HepG2 (cell line): ENCODE measurements at regions not wholly inside any gene's neighbourhood (a gene's known extent, or its start where the extent isn't known, plus 50 kb on each side); places are given as distances from the start of the nearest gene placed in this dataset.

Experiments
- REL ChIP-seq: sonication (generic); formaldehyde crosslinking; conservative IDR thresholded peaks from 2 replicates; pipeline ENCODE4 v1.8.0; 2022; ENCODE audit warnings: mild to moderate bottlenecking, missing genetic modification reagents, moderate library complexity
- ZFP90 ChIP-seq: sonication (generic); formaldehyde crosslinking; IDR thresholded peaks from 2 replicates; pipeline ENCODE4 v1.8.0; 2022; ENCODE audit warnings: missing genetic modification reagents, mild to moderate bottlenecking, inconsistent platforms, borderline replicate concordance
- ZNF232 ChIP-seq: sonication (generic); formaldehyde crosslinking; IDR thresholded peaks from 2 replicates; pipeline ENCODE4 v1.4.0; 2020; ENCODE audit warnings: missing genetic modification reagents, borderline replicate concordance
- ZNF234 ChIP-seq: sonication (generic); formaldehyde crosslinking; conservative IDR thresholded peaks from 2 replicates; pipeline ENCODE4 v1.5.1; 2020; ENCODE audit warnings: mild to moderate bottlenecking, missing genetic modification reagents
- TF ChIP-seq, protein P1 (sequence below): sonication (generic); formaldehyde crosslinking; IDR thresholded peaks from 2 replicates; pipeline ENCODE4 v1.5.1; 2020; ENCODE audit warnings: mild to moderate bottlenecking, missing genetic modification reagents, borderline replicate concordance
- TF ChIP-seq, protein P2 (sequence below), 2 experiments: sonication (generic) in 1 of 2; formaldehyde crosslinking in 1 of 2; IDR thresholded peaks; 2 replicates each; pipeline versions ENCODE4 v1.6.1 to v1.9.0; 2014 to 2022; ENCODE audit warnings: antibody characterized with exemption in 1 of 2, borderline replicate concordance in 1 of 2, inconsistent platforms in 1 of 2, low read depth in 1 of 2, missing genetic modification reagents in 1 of 2

DNA sequence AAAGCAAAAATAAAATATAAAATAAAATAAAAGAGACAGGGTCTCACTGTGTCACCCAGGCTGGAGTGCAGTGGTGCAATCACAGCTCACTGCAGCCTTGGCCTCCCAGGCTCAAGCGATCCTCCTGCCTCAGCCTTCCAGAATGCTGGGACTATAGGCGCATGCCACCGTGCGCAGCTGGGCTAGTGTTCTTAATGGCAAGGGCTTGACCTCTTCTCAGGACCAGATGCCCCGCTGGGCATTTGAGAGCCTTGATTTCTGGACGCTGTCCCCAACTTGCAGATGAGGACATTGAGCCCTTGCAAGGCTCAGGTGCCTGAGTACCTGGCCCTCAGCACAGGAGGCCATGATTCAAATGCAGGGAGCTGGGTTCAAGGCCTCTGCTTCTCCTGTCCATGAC lies 82.6 kb downstream of the DHCR7 start (continued):
- TF ChIP-seq, protein P1, sequence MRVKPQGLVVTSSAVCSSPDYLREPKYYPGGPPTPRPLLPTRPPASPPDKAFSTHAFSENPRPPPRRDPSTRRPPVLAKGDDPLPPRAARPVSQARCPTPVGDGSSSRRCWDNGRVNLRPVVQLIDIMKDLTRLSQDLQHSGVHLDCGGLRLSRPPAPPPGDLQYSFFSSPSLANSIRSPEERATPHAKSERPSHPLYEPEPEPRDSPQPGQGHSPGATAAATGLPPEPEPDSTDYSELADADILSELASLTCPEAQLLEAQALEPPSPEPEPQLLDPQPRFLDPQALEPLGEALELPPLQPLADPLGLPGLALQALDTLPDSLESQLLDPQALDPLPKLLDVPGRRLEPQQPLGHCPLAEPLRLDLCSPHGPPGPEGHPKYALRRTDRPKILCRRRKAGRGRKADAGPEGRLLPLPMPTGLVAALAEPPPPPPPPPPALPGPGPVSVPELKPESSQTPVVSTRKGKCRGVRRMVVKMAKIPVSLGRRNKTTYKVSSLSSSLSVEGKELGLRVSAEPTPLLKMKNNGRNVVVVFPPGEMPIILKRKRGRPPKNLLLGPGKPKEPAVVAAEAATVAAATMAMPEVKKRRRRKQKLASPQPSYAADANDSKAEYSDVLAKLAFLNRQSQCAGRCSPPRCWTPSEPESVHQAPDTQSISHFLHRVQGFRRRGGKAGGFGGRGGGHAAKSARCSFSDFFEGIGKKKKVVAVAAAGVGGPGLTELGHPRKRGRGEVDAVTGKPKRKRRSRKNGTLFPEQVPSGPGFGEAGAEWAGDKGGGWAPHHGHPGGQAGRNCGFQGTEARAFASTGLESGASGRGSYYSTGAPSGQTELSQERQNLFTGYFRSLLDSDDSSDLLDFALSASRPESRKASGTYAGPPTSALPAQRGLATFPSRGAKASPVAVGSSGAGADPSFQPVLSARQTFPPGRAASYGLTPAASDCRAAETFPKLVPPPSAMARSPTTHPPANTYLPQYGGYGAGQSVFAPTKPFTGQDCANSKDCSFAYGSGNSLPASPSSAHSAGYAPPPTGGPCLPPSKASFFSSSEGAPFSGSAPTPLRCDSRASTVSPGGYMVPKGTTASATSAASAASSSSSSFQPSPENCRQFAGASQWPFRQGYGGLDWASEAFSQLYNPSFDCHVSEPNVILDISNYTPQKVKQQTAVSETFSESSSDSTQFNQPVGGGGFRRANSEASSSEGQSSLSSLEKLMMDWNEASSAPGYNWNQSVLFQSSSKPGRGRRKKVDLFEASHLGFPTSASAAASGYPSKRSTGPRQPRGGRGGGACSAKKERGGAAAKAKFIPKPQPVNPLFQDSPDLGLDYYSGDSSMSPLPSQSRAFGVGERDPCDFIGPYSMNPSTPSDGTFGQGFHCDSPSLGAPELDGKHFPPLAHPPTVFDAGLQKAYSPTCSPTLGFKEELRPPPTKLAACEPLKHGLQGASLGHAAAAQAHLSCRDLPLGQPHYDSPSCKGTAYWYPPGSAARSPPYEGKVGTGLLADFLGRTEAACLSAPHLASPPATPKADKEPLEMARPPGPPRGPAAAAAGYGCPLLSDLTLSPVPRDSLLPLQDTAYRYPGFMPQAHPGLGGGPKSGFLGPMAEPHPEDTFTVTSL (CRISPR knock-in tag), result no peak
- TF ChIP-seq ZNF232 (CRISPR knock-in tag), result no peak
- TF ChIP-seq, protein P2, sequence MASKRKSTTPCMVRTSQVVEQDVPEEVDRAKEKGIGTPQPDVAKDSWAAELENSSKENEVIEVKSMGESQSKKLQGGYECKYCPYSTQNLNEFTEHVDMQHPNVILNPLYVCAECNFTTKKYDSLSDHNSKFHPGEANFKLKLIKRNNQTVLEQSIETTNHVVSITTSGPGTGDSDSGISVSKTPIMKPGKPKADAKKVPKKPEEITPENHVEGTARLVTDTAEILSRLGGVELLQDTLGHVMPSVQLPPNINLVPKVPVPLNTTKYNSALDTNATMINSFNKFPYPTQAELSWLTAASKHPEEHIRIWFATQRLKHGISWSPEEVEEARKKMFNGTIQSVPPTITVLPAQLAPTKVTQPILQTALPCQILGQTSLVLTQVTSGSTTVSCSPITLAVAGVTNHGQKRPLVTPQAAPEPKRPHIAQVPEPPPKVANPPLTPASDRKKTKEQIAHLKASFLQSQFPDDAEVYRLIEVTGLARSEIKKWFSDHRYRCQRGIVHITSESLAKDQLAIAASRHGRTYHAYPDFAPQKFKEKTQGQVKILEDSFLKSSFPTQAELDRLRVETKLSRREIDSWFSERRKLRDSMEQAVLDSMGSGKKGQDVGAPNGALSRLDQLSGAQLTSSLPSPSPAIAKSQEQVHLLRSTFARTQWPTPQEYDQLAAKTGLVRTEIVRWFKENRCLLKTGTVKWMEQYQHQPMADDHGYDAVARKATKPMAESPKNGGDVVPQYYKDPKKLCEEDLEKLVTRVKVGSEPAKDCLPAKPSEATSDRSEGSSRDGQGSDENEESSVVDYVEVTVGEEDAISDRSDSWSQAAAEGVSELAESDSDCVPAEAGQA (IDR thresholded peaks at IDR 0.05; ENCODE audit: low read depth), result no peak
- TF ChIP-seq, protein P2 (CRISPR knock-in tag; IDR thresholded peaks at IDR 0.05; ENCODE audit: borderline replicate concordance), result no peak
- TF ChIP-seq ZFP90 (CRISPR knock-in tag), result no peak
- no peak for TF ChIP-seq ZNF234
- TF ChIP-seq REL, result no peak
- TF ChIP-seq, all 625 proteins: peak for 0
